CD14-positive monocyte (primary cell): ENCODE measurements at regions not wholly inside any gene's neighbourhood (a gene's known extent, or its start where the extent isn't known, plus 50 kb on each side); places are given as distances from the start of the nearest gene placed in this dataset.

Experiments used
- DNase-seq, 3 donors: peaks; one replicate each; pipeline ENCODE4 v3.0.0-alpha.2; 2011 to 2022
- H2AFZ ChIP-seq: 2 replicates; pipeline ENCODE4 v1.6.0; 2012; ENCODE audit warnings: mild to moderate bottlenecking, low read depth, low read length, inconsistent platforms; ENCODE audit not compliant: insufficient read depth, poor library complexity, severe bottlenecking
- H3K27ac ChIP-seq, 2 donors: 1 replicate in 1 of 2; 2 replicates in 1 of 2; pipeline ENCODE4 v1.5.1; 2012 to 2013; ENCODE audit warnings: low read length in 2 of 2, control low read depth in 1 of 2, inconsistent platforms in 1 of 2, low read depth in 1 of 2, mild to moderate bottlenecking in 1 of 2
- H3K27me3 ChIP-seq, 2 donors: one replicate each; pipeline versions ENCODE4 v1.6.0 to v1.6.1; 2011 to 2013; ENCODE audit warnings: low read length in 2 of 2; ENCODE audit not compliant: control insufficient read depth in 2 of 2, insufficient read depth in 2 of 2
- H3K36me3 ChIP-seq, 2 donors: replicated peaks in 1 of 2; 1 replicate in 1 of 2; 2 replicates in 1 of 2; pipeline versions ENCODE4 v1.5.1 to v1.6.1; 2012 to 2013; ENCODE audit warnings: low read length in 2 of 2, control low read depth in 1 of 2, inconsistent platforms in 1 of 2, mild to moderate bottlenecking in 1 of 2; ENCODE audit not compliant: insufficient read depth in 2 of 2, control insufficient read depth in 1 of 2
- H3K4me1 ChIP-seq, 2 donors: 1 replicate in 1 of 2; 2 replicates in 1 of 2; pipeline versions ENCODE4 v1.5.1 to v1.6.1; 2012 to 2013; ENCODE audit warnings: low read length in 2 of 2, control low read depth in 1 of 2, inconsistent platforms in 1 of 2, mild to moderate bottlenecking in 1 of 2, moderate library complexity in 1 of 2; ENCODE audit not compliant: insufficient read depth in 2 of 2, control insufficient read depth in 1 of 2
- H3K4me2 ChIP-seq: replicated peaks from 2 replicates; pipeline ENCODE3; 2012; ENCODE audit warnings: low read length, moderate library complexity, mild to moderate bottlenecking; ENCODE audit not compliant: poor library complexity, severe bottlenecking; ENCODE audit errors: extremely low read depth
- H3K4me3 ChIP-seq, 3 experiments: fragments of 200-600 bp in 1 of 3; sonication (generic) in 1 of 3; replicated peaks in 1 of 3; 1 replicate in 2 of 3; 2 replicates in 1 of 3; pipeline ENCODE4 v1.5.1; 2011 to 2013; ENCODE audit warnings: low read length in 3 of 3, mild to moderate bottlenecking in 3 of 3, control low read depth in 2 of 3, low read depth in 2 of 3, inconsistent platforms in 1 of 3, moderate library complexity in 1 of 3
- H3K79me2 ChIP-seq: 2 replicates; pipeline ENCODE4 v1.6.0; 2012; ENCODE audit warnings: mild to moderate bottlenecking, control low read depth, inconsistent platforms, low read length, moderate library complexity; ENCODE audit not compliant: insufficient read depth
- H3K9ac ChIP-seq: 2 replicates; pipeline ENCODE4 v1.6.0; 2017; ENCODE audit warnings: low read length, mild to moderate bottlenecking; ENCODE audit not compliant: insufficient read depth, poor library complexity, severe bottlenecking
- H3K9me3 ChIP-seq, 2 donors: replicated peaks in 1 of 2; 1 replicate in 1 of 2; 2 replicates in 1 of 2; pipeline versions ENCODE4 v1.5.1 to v1.6.1; 2012 to 2013; ENCODE audit warnings: low read length in 2 of 2, control low read depth in 1 of 2; ENCODE audit not compliant: control insufficient read depth in 1 of 2, insufficient read depth in 1 of 2
- H4K20me1 ChIP-seq: 2 replicates; pipeline ENCODE4 v1.6.0; 2012; ENCODE audit warnings: mild to moderate bottlenecking, low read length, control low read depth, moderate library complexity; ENCODE audit not compliant: insufficient read depth
- H3K27ac Mint-ChIP-seq, 7 donors: one replicate each; pipeline ENCODE4 v1.8.0; 2020; ENCODE audit warnings: mild to moderate bottlenecking in 7 of 7, mixed read lengths in 7 of 7, moderate library complexity in 6 of 7, inconsistent platforms in 2 of 7
- H3K27me3 Mint-ChIP-seq, 3 donors: one replicate each; pipeline ENCODE4 v1.8.0; 2021 to 2022; ENCODE audit warnings: low read depth in 3 of 3, mild to moderate bottlenecking in 3 of 3, mixed read lengths in 3 of 3, moderate library complexity in 3 of 3, inconsistent platforms in 1 of 3
- H3K36me3 Mint-ChIP-seq, 2 donors: one replicate each; pipeline ENCODE4 v1.8.0; 2020; ENCODE audit warnings: mixed read lengths in 2 of 2, inconsistent platforms in 1 of 2, mild to moderate bottlenecking in 1 of 2
- H3K4me1 Mint-ChIP-seq: one replicate; pipeline ENCODE4 v1.8.0; 2020; ENCODE audit warnings: mild to moderate bottlenecking, mixed read lengths
- H3K4me3 Mint-ChIP-seq, 2 donors: one replicate each; pipeline ENCODE4 v1.8.0; 2020; ENCODE audit warnings: mild to moderate bottlenecking in 2 of 2, mixed read lengths in 2 of 2, moderate library complexity in 1 of 2
- H3K9me3 Mint-ChIP-seq, 7 donors: one replicate each; pipeline ENCODE4 v1.8.0; 2020 to 2022; ENCODE audit warnings: mixed read lengths in 7 of 7, mild to moderate bottlenecking in 6 of 7, moderate library complexity in 6 of 7, inconsistent platforms in 2 of 7
- WGBS: methylation state at CpG from one replicate; pipeline ENCODE4 v1.1.5; 2013; ENCODE audit warnings: missing lambda C conversion rate; ENCODE audit not compliant: insufficient coverage; 5-methylcytosine and 5-hydroxymethylcytosine counted together
- intact Hi-C, 2 donors: fragments of 100-400 bp; cut with micrococcal nuclease; formaldehyde crosslinking; loops; one replicate each; pipeline versions ENCODE4 v1.15.0 to v1.15.1; 2023
- TF ChIP-seq, protein P1 (sequence below): fragments of 200-600 bp; IDR thresholded peaks from one replicate; pipeline ENCODE4 v1.8.0; 2022; ENCODE audit warnings: antibody characterized with exemption, mild to moderate bottlenecking

DNA sequence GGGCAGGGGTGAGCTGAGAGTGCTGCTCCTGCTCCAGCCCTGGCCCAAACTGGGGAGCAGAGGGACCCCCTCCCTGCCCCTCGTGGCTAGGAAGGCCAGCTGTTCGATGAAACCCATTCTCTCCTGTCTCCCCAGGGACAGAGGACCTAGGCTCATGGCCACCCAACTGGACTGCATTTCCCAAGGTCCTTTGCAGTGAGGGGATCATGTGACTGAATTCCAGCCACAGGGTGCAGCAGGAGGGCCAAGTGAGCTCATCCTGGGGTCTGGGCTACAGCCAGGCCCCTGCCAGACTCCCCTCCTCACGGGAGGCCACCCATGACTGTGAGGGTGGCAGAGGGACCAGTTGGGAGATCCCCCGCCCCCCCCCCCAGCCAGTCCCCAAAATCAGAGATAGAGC lies 777.6 kb downstream of the TBC1D22A start:
- Histone ChIP-seq H2AFZ (no peak overlapping the region), H3K4me2 (no peak overlapping the region), H3K4me1 (no peaks in the 10 kb centered on the region), H3K27me3 (no peaks in the 10 kb centered on the region), H3K27ac (no peak overlapping the region), H3K36me3 (no peaks in the 10 kb centered on the region), H3K4me3 (no peak overlapping the region), H3K79me2 (no peaks in the 10 kb centered on the region), H3K9ac (no peak overlapping the region), H4K20me1 (no peaks in the 10 kb centered on the region), H3K9me3 (peaks cover 6 to 20% of the 10 kb centered on the region in 2 donors)
- intact Hi-C loops: no loop called here
- Mint-ChIP-seq H3K4me3 (no peak overlapping the region), H3K27ac (peak overlapping the region in 1 of 7 donors; percentile 71), H3K9me3 (peaks cover 5 to 26% (median 13%) of the 10 kb centered on the region in 7 donors), H3K4me1 (no peaks in the 10 kb centered on the region), H3K27me3 (peaks cover 0 to 1% (median 1%) of the 10 kb centered on the region in 3 donors), H3K36me3 (no peaks in the 10 kb centered on the region)
- no peak for DNase-seq
- WGBS: no CpG with 5 or more reads among the region's 4 CpGs
- TF ChIP-seq, protein P1, sequence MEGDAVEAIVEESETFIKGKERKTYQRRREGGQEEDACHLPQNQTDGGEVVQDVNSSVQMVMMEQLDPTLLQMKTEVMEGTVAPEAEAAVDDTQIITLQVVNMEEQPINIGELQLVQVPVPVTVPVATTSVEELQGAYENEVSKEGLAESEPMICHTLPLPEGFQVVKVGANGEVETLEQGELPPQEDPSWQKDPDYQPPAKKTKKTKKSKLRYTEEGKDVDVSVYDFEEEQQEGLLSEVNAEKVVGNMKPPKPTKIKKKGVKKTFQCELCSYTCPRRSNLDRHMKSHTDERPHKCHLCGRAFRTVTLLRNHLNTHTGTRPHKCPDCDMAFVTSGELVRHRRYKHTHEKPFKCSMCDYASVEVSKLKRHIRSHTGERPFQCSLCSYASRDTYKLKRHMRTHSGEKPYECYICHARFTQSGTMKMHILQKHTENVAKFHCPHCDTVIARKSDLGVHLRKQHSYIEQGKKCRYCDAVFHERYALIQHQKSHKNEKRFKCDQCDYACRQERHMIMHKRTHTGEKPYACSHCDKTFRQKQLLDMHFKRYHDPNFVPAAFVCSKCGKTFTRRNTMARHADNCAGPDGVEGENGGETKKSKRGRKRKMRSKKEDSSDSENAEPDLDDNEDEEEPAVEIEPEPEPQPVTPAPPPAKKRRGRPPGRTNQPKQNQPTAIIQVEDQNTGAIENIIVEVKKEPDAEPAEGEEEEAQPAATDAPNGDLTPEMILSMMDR: no peak

DNA sequence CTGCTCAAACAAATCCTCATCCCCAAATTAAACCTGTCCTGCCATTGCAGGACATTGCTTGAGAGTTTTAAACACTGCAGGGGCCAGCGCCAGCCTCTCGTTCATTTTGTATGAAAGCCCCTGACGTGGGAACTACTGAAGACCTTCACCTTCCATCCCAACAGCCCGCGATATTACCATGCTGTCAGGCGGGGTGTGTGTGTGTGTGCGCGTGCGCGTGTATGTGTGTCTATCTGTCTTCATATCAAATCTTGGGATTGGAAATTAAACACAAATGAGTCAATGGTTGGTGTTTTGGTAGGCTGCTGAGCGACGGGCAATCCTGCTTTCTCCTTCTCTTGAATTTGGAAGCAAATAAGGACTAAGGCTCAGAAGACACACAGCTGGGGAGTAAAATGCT lies 776.9 kb downstream of the TBC1D22A start:
- Histone ChIP-seq H3K9me3 (peaks cover under 1 to 16% of the 10 kb centered on the region in 2 donors), H3K4me3 (no peak overlapping the region), H3K79me2 (no peaks in the 10 kb centered on the region), H3K27me3 (no peaks in the 10 kb centered on the region), H3K4me1 (no peaks in the 10 kb centered on the region), H3K27ac (no peak overlapping the region), H3K36me3 (no peaks in the 10 kb centered on the region), H2AFZ (no peak overlapping the region), H3K4me2 (no peak overlapping the region), H3K9ac (no peak overlapping the region), H4K20me1 (no peaks in the 10 kb centered on the region)
- H3K4me3 Mint-ChIP-seq: no peak overlapping the region
- 94% methylated on average over 5 of the region's 12 CpGs for WGBS
- TF ChIP-seq, protein P1: no peak
- peaks cover 0 to 1% (median 0%) of the 10 kb centered on the region in 3 donors for H3K27me3 Mint-ChIP-seq
- peak overlapping the region in 1 of 7 donors; percentile 5 for H3K27ac Mint-ChIP-seq
- no peak for DNase-seq
- no peaks in the 10 kb centered on the region for H3K4me1 Mint-ChIP-seq
- intact Hi-C loops: no loop called here
- no peaks in the 10 kb centered on the region for H3K36me3 Mint-ChIP-seq
- peaks cover 5 to 25% (median 13%) of the 10 kb centered on the region in 7 donors for H3K9me3 Mint-ChIP-seq
